Heart right ventricle (tissue), 16 donors: ENCODE measurements at regions not wholly inside any gene's neighbourhood (a gene's known extent, or its start where the extent isn't known, plus 50 kb on each side); places are given as distances from the start of the nearest gene placed in this dataset.
"Not testable (repeated sequence)": the region's sequence is repeated elsewhere in the genome, so short reads cannot be mapped to it uniquely, and the experiment has no call there.

Experiments
- ATAC-seq, 8 donors: fragments of 200-7000 bp; cut with Tn5 transposase; one replicate each; pipeline ENCODE4 v1.9.1; 2020; ENCODE audit warnings: mild to moderate bottlenecking in 8 of 8, moderate library complexity in 8 of 8, moderate number of reproducible peaks in 1 of 8
- DNase-seq, 2 donors: peaks; one replicate each; pipeline ENCODE4 v3.0.0-alpha.2; 2020
- H3K27ac ChIP-seq, 10 donors: fragments of 200-600 bp; sonication (generic) in 2 of 10; one replicate each; pipeline versions ENCODE4 v1.5.0 to v1.8.0; 2020 to 2022; ENCODE audit warnings: mild to moderate bottlenecking in 3 of 10
- H3K27me3 ChIP-seq, 7 donors: fragments of 200-600 bp; one replicate each; pipeline ENCODE4 v1.8.0; 2021 to 2022; ENCODE audit warnings: mild to moderate bottlenecking in 2 of 7
- H3K36me3 ChIP-seq, 9 donors: fragments of 200-600 bp; sonication (generic) in 1 of 9; one replicate each; pipeline versions ENCODE4 v1.5.0 to v1.8.0; 2020 to 2022; ENCODE audit warnings: mild to moderate bottlenecking in 2 of 9
- H3K4me1 ChIP-seq, 9 donors: fragments of 200-600 bp; sonication (generic) in 1 of 9; one replicate each; pipeline versions ENCODE4 v1.5.0 to v1.8.0; 2020 to 2022; ENCODE audit warnings: mild to moderate bottlenecking in 4 of 9
- H3K4me3 ChIP-seq, 10 donors: fragments of 200-600 bp; sonication (generic) in 2 of 10; one replicate each; pipeline versions ENCODE4 v1.5.0 to v1.8.0; 2020 to 2022; ENCODE audit warnings: mild to moderate bottlenecking in 7 of 10, moderate library complexity in 2 of 10
- H3K9me3 ChIP-seq, 11 donors: fragments of 200-600 bp in 10 of 11; sonication (generic) in 2 of 11; one replicate each; pipeline versions ENCODE4 v1.5.0 to v1.8.0; 2013 to 2022; ENCODE audit warnings: mild to moderate bottlenecking in 2 of 11, control low read depth in 1 of 11, moderate library complexity in 1 of 11
- WGBS, 2 donors: extraction: QIAGEN DNeasy Blood & Tissue Kit; methylation state at CpG; one replicate each; pipeline ENCODE4 v1.1.7; 2013; ENCODE audit warnings: inconsistent platforms in 1 of 2; 5-methylcytosine and 5-hydroxymethylcytosine counted together
- intact Hi-C, 10 donors: fragments of 100-400 bp; cut with DNase I; formaldehyde crosslinking; loops; one replicate each; pipeline versions ENCODE4 v1.11.1 to v1.14.2; 2022
- TF ChIP-seq, protein P1 (sequence below), 9 donors: fragments of 200-600 bp; sonication (generic) in 2 of 9; IDR thresholded peaks; one replicate each; pipeline versions ENCODE4 v1.5.0 to v1.8.0; 2021 to 2022; ENCODE audit warnings: antibody characterized with exemption in 9 of 9, mild to moderate bottlenecking in 5 of 9, moderate library complexity in 1 of 9
- donor health status: Arrhythmogenic right ventricular cardiomyopathy.
- donor health status: ischemic (EF 13 %, LVEDD 7.1; RV severe dilation, severe dysfunction).
- donor health status: healthy with polysubstance abuse.
- donor health status: DM: no; HTN: yes; CAD: no.
- donor health status: DM: no; HTN: no; CAD: no.
- donor health status: ischemic (EF 25% LVEDD 6.9; RV normal size, moderate dysfunction).
- donor health status: ischemic (EF 25% LVEDD 5.7; RV mildly dilated, moderate dysfunction).
- donor health status: healthy.
- donor health status: DM: yes; HTN: yes; CAD: no.
- donor health status: Ischemic cardiomyopathy.
- donor health status: ischemic (EF 35%, LVEDD 5.7; RV mildly dilated, moderate dysfunction).
- donor health status: nonischemic (EF 11% LVEDD 7.7; RV severe dilation, severe dysfunction).
- donor health status: DM: yes; HTN: yes; CAD: no.
- donor health status: PGD.
- donor health status: ischemic (EF 29% LVEDD 5.4; RV normal size, mild dysfunction).
- donor health status: nonischemic (EF 23%, LVEDD 6.1; RV moderate dilation, normal function).

DNA sequence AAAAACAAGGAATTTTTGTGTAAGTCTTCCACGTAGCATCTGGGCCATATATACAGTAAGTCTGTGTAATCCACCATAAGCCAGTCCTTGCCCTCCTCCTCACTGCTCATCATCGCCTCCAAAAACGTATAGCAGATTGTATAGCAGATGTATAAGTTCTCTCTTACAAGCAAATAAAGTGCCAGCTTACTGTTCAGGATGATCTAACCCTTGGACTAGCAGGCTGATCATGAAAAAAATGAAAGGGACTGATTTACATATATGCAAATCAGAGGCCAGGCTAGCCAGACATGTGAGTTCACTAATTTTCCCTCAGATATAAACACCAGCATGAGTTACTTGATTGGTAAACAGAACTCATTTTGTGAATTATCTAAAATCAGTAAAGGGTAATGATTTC lies 171.5 kb downstream of the LY86 start:
- WGBS, 2 donors: 96% methylated on average over 3 of the region's 3 CpGs
- TF ChIP-seq, protein P1, sequence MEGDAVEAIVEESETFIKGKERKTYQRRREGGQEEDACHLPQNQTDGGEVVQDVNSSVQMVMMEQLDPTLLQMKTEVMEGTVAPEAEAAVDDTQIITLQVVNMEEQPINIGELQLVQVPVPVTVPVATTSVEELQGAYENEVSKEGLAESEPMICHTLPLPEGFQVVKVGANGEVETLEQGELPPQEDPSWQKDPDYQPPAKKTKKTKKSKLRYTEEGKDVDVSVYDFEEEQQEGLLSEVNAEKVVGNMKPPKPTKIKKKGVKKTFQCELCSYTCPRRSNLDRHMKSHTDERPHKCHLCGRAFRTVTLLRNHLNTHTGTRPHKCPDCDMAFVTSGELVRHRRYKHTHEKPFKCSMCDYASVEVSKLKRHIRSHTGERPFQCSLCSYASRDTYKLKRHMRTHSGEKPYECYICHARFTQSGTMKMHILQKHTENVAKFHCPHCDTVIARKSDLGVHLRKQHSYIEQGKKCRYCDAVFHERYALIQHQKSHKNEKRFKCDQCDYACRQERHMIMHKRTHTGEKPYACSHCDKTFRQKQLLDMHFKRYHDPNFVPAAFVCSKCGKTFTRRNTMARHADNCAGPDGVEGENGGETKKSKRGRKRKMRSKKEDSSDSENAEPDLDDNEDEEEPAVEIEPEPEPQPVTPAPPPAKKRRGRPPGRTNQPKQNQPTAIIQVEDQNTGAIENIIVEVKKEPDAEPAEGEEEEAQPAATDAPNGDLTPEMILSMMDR (IDR thresholded peaks at IDR 0.05): no peak
- H3K36me3 ChIP-seq: no peaks in the 10 kb centered on the region
- peaks cover 0 to 24% (median 14%) of the 10 kb centered on the region in 9 donors for H3K4me1 ChIP-seq
- intact Hi-C loops: loop anchor here in 1 of 10 donors (5.0 kb wide), 1 partner anchor 47 kb away; no protein-coding TSS in a partner anchor
- peak overlapping the region in 5 of 10 donors; percentile 61 to 82 (median 63) for H3K27ac ChIP-seq
- H3K4me3 ChIP-seq: no peak overlapping the region
- H3K9me3 ChIP-seq: no peaks in the 10 kb centered on the region
- H3K27me3 ChIP-seq: no peaks in the 10 kb centered on the region
- no peak for DNase-seq
- no peak for ATAC-seq

GRCh38 chr6:6762566-6762965 lies 174.0 kb downstream of the LY86 start:
- H3K36me3 ChIP-seq, DNase-seq, H3K27me3 ChIP-seq, H3K9me3 ChIP-seq, ATAC-seq, H3K27ac ChIP-seq, H3K4me3 ChIP-seq: not testable (repeated sequence)
- intact Hi-C loops: loop anchor here in 1 of 10 donors (5.0 kb wide), 1 partner anchor 45 kb away; no protein-coding TSS in a partner anchor
- peaks cover 0 to 21% (median 14%) of the 10 kb centered on the region in 9 donors for H3K4me1 ChIP-seq
- WGBS, 2 donors: 96 to 99% methylated on average over 26 to 27 of the region's 27 CpGs

- Histone ChIP-seq H3K4me1 (peaks cover 0 to 10% (median 0%) of the 10 kb centered on the region in 9 donors), H3K4me3 (no peak overlapping the region), H3K9me3 (no peaks in the 10 kb centered on the region), H3K36me3 (no peaks in the 10 kb centered on the region), H3K27ac (peak overlapping the region in 1 of 10 donors; percentile 3), H3K27me3 (no peaks in the 10 kb centered on the region)
- intact Hi-C loops: loop anchor here in 1 of 10 donors (5.0 kb wide), 1 partner anchor 42 kb away; no protein-coding TSS in a partner anchor
- DNase-seq (no peak), ATAC-seq (peak in 6 of 8 donors; percentile 59 to 85 (median 65))
- TF ChIP-seq, protein P1 (IDR thresholded peaks at IDR 0.05): no peak
- WGBS, 2 donors: 65 to 72% methylated on average over 3 of the region's 3 CpGs
These were observed 176.4 kb downstream of the LY86 start for GRCh38 chr6:6764764-6765434.

- Histone ChIP-seq H3K9me3 (no peaks in the 10 kb centered on the region), H3K4me3 (no peak overlapping the region), H3K36me3 (no peaks in the 10 kb centered on the region), H3K4me1 (peaks cover 0 to 10% (median 0%) of the 10 kb centered on the region in 9 donors), H3K27me3 (no peaks in the 10 kb centered on the region), H3K27ac (no peak overlapping the region)
- no peak for DNase-seq
- TF ChIP-seq, protein P1 (IDR thresholded peaks at IDR 0.05): no peak
- intact Hi-C loops: no loop called here
- no peak for ATAC-seq
- WGBS, 2 donors: 96% methylated on average over 6 of the region's 6 CpGs
These were observed 177.8 kb downstream of the LY86 start for GRCh38 chr6:6766230-6766905.
